ENCODE measurements at regions not wholly inside any gene's neighbourhood (a gene's known extent, or its start where the extent isn't known, plus 50 kb on each side); places are given as distances from the start of the nearest gene placed in this dataset.
"Not testable (repeated sequence)": the region's sequence is repeated elsewhere in the genome, so short reads cannot be mapped to it uniquely, and the experiment has no call there.

DNA sequence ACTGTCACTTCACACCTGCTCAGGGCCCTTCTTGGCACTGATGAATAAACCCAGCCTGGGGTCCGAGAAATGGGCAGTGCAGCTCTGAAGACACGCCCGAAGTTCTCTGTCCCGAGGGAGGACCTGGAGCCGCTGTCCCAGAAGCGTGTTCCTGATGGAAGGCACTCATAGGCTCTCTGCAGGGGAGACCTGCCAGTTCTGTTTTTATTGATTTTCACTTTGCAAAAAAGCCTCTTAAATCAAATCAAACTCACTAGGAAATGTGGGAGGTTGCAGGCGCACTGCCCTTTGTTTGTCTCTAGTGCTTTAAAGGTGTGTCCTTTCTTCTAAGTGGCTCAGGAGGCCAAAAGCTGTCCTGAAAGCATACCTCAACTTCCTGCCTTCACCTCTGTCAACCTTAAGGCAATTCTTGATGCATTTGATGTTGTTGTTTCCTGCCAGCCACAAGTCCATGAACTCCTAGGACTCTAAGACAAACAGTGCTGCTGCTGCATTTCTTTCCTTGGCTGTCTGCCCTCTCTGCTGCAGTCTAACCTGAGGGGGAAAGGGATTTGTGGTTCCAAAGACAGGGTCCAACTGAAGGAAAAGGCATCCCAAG, 663.2 kb downstream of the UQCRFS1 start:
- no peaks in the 10 kb centered on the region for H3K27me3 ChIP-seq
- no peak overlapping the region for H3K4me3 ChIP-seq
- no peak for DNase-seq
- no peak for ATAC-seq
- no peaks in the 10 kb centered on the region for H3K36me3 ChIP-seq
- intact Hi-C loops (cut with DNase I): no loop called here
- 67 to 70% methylated on average over 7 of the region's 7 CpGs for WGBS, 2 donors
- TF ChIP-seq CTCF (IDR thresholded peaks at IDR 0.05): no peak
- H3K27ac ChIP-seq: no peak overlapping the region
- no peaks in the 10 kb centered on the region for H3K4me1 ChIP-seq
- H3K9me3 ChIP-seq: no peaks in the 10 kb centered on the region

DNA sequence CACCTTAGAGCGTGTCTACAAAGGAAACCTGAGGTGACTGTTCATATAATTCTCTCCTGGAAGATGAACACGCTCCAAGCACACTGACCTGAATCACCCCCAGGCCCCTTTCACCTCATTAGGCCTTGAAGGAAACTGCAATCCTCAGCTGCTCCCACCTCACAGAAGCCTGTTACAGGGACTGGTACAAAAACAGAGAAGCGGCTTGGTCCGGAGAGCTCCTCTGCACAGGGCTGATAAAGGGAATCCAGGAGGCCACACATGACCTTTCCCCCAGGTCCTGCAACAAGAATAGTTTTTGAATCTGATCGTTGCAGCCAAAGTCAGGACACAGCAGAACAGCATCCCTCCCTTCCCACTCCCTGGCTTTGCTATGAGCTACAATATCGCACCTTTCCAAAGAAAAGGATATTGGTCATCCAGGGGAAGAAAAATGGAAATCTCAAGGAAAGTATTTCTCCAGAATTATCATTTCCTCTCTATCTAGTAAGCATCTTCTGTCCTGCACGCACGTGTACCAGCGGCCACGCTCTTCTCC, 666.7 kb downstream of the UQCRFS1 start:
- intact Hi-C loops (cut with DNase I): no loop called here
- no peak for TF ChIP-seq CTCF (IDR thresholded peaks at IDR 0.05)
- Histone ChIP-seq H3K9me3 (no peaks in the 10 kb centered on the region), H3K27me3 (no peaks in the 10 kb centered on the region), H3K4me1 (no peaks in the 10 kb centered on the region), H3K27ac (no peak overlapping the region), H3K4me3 (no peak overlapping the region), H3K36me3 (no peaks in the 10 kb centered on the region)
- no peak for ATAC-seq
- 78 to 84% methylated on average over 10 of the region's 10 CpGs for WGBS, 2 donors
- DNase-seq: no peak

DNA sequence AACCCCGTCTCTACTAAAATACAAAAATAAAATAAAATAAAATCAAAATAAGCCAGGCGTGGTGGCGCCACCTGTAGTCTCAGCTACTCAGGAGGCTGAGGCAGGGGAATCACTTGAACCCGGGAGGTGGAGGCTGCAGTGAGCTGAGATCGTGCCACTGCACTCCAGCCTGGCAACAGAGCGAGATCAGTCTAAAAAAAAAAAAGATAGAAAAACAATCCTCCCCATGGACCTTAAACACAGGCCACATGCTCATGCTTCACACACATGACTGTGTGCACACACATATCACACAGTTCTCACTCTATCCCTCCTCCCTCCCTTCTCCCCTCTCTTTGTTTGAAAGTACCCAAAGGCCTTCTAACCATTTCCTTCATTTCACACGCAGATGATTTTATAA, 667.6 kb downstream of the UQCRFS1 start:
- not testable (repeated sequence) for ATAC-seq

GRCh38 chr19:28544451-28545261, 668.3 kb downstream of the UQCRFS1 start:
- H3K4me3 ChIP-seq: no peak overlapping the region
- no peak for ATAC-seq
- 90 to 92% methylated on average over 2 of the region's 2 CpGs for WGBS, 2 donors

More for the DNA sequence above, 667.6 kb downstream of the UQCRFS1 start:
- intact Hi-C loops (cut with DNase I); H3K36me3 ChIP-seq; DNase-seq; H3K4me3 ChIP-seq; H3K27me3 ChIP-seq; H3K27ac ChIP-seq; H3K4me1 ChIP-seq; H3K9me3 ChIP-seq: not testable (repeated sequence)
- WGBS, 2 donors: 84 to 89% methylated on average over 7 of the region's 7 CpGs

More at GRCh38 chr19:28544451-28545261, 668.3 kb downstream of the UQCRFS1 start:
- DNase-seq: no peak
- Histone ChIP-seq H3K27me3 (no peaks in the 10 kb centered on the region), H3K4me1 (no peaks in the 10 kb centered on the region), H3K36me3 (no peaks in the 10 kb centered on the region), H3K27ac (no peak overlapping the region), H3K9me3 (peaks cover 0 to 4% (median 0%) of the 10 kb centered on the region in 11 donors)
- intact Hi-C loops (cut with DNase I): no loop called here
- TF ChIP-seq CTCF (IDR thresholded peaks at IDR 0.05): no peak

Measured in heart right ventricle (tissue), 16 donors.